HL-60 (cell line): ENCODE measurements at regions not wholly inside any gene's neighbourhood (a gene's known extent, or its start where the extent isn't known, plus 50 kb on each side); places are given as distances from the start of the nearest gene placed in this dataset.

Experiments
- CTCF ChIP-seq: IDR thresholded peaks from one replicate; pipeline ENCODE4 v1.5.1; 2011; ENCODE audit warnings: low read length, control low read depth, inconsistent platforms; ENCODE audit not compliant: insufficient read depth
- REST ChIP-seq: IDR thresholded peaks from 2 replicates; pipeline ENCODE4 v1.6.1; 2012; ENCODE audit warnings: low read depth; ENCODE audit not compliant: insufficient replicate concordance
- SPI1 ChIP-seq: IDR thresholded peaks from 2 replicates; pipeline ENCODE4 v1.6.1; 2012; ENCODE audit warnings: low read depth, mild to moderate bottlenecking, borderline replicate concordance

DNA sequence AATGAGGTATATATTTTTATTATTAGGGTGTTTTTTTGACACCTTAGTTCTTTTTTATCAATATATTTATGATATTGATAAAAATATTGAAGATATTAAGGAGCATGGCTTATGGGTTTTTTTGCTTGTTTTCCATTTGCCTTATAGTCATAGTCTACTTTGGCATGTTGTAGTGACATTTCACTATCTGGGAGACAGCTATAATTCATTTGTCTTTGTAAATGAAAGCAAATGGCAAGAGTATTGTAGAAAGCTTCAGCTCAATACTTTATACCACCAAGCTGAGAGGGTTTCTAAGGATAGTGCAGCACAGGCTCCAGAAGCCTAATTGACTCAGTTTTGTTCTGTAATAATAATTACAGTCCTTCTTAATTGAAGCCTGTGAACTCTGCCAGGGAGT is 1182.3 kb downstream of the EFNA5 start:
- TF ChIP-seq REST = no peak
- no peak for TF ChIP-seq CTCF
- TF ChIP-seq SPI1 = no peak
